H1 (cell line): ENCODE measurements at regions not wholly inside any gene's neighbourhood (a gene's known extent, or its start where the extent isn't known, plus 50 kb on each side); places are given as distances from the start of the nearest gene placed in this dataset.

Source experiments
- CHD2 ChIP-seq: IDR thresholded peaks from 2 replicates; pipeline ENCODE4 v1.6.1; 2012; ENCODE audit warnings: low read length, improper control_type of control experiment
- CTCF ChIP-seq, 3 experiments: IDR thresholded peaks; 1 replicate in 2 of 3; 2 replicates in 1 of 3; pipeline versions ENCODE4 v1.5.1 to v1.6.1; 2011; ENCODE audit warnings: low read length in 3 of 3, mild to moderate bottlenecking in 3 of 3, inconsistent platforms in 2 of 3, low read depth in 1 of 3, moderate library complexity in 1 of 3; ENCODE audit not compliant: insufficient read depth in 1 of 3; ENCODE audit errors: control extremely low read depth in 1 of 3
- EP300 ChIP-seq, 2 experiments: IDR thresholded peaks; 1 replicate in 1 of 2; 2 replicates in 1 of 2; pipeline ENCODE4 v1.6.1; 2011 to 2012; ENCODE audit warnings: low read depth in 2 of 2, low read length in 2 of 2, mild to moderate bottlenecking in 2 of 2, borderline replicate concordance in 1 of 2, inconsistent platforms in 1 of 2, moderate library complexity in 1 of 2
- GTF2F1 ChIP-seq: IDR thresholded peaks from 2 replicates; pipeline ENCODE4 v1.6.1; 2012; ENCODE audit warnings: low read depth, low read length, improper control_type of control experiment, borderline replicate concordance
- JUND ChIP-seq: IDR thresholded peaks from 2 replicates; pipeline ENCODE4 v1.6.1; 2011; ENCODE audit warnings: mild to moderate bottlenecking, improper control_type of control experiment, low read length
- POLR2A ChIP-seq, 2 experiments: IDR thresholded peaks; 1 replicate in 1 of 2; 2 replicates in 1 of 2; pipeline ENCODE4 v1.6.1; 2011; ENCODE audit warnings: low read depth in 2 of 2, low read length in 2 of 2, mild to moderate bottlenecking in 2 of 2; ENCODE audit errors: control extremely low read depth in 1 of 2
- RNF2 ChIP-seq: fragments of 200-900, 300-1000 bp; sonication (generic); IDR thresholded peaks from 2 replicates; pipeline ENCODE4 v1.7.1; 2016; ENCODE audit warnings: borderline replicate concordance, low read depth, mild to moderate bottlenecking, antibody characterized with exemption, low read length; ENCODE audit not compliant: poor library complexity, severe bottlenecking; ENCODE audit errors: missing control alignments
- SIRT6 ChIP-seq: IDR thresholded peaks from one replicate; pipeline ENCODE4 v1.7.1; 2012; ENCODE audit warnings: low read length, inconsistent platforms
- SP1 ChIP-seq: IDR thresholded peaks from 2 replicates; pipeline ENCODE4 v1.6.1; 2011; ENCODE audit warnings: low read depth, low read length
- TCF12 ChIP-seq: IDR thresholded peaks from 2 replicates; pipeline ENCODE4 v1.6.1; 2011; ENCODE audit warnings: low read depth, mild to moderate bottlenecking, low read length
- YY1 ChIP-seq: IDR thresholded peaks from 2 replicates; pipeline ENCODE4 v1.6.1; 2011; ENCODE audit warnings: low read depth, mild to moderate bottlenecking, low read length

- TF ChIP-seq SP1 (no peak), JUND (no peak), SIRT6 (no peak), GTF2F1 (no peak), CTCF (IDR thresholded peaks at IDR 0.05; ENCODE audit: control extremely low read depth in 1 of 3, insufficient read depth in 1 of 3, low read depth in 1 of 3, low read length in 3 of 3) (no peak), POLR2A (IDR thresholded peaks at IDR 0.05; ENCODE audit: control extremely low read depth in 1 of 2, low read depth in 2 of 2, low read length in 2 of 2) (no peak), YY1 (no peak), CHD2 (no peak), EP300 (IDR thresholded peaks at IDR 0.05; ENCODE audit: borderline replicate concordance in 1 of 2, low read depth in 2 of 2, low read length in 2 of 2) (no peak), TCF12 (no peak), RNF2 (no peak)
These were observed 643.6 kb upstream of the SLITRK1 start for GRCh38 chr13:84525865-84526264.
